HEK293T (cell line): ENCODE measurements at regions not wholly inside any gene's neighbourhood (a gene's known extent, or its start where the extent isn't known, plus 50 kb on each side); places are given as distances from the start of the nearest gene placed in this dataset.
"Not testable (repeated sequence)": the region's sequence is repeated elsewhere in the genome, so short reads cannot be mapped to it uniquely, and the experiment has no call there.

Experiments
- BHLHE40 ChIP-seq: fragments of 450-650 bp; IDR thresholded peaks from 2 replicates; pipeline ENCODE4 v1.6.1; 2016; ENCODE audit warnings: mild to moderate bottlenecking, moderate library complexity, borderline replicate concordance
- FOXA1 ChIP-seq: fragments of 450-650 bp; IDR thresholded peaks from 2 replicates; pipeline ENCODE4 v1.6.1; 2016; ENCODE audit warnings: mild to moderate bottlenecking
- L3MBTL2 ChIP-seq: fragments of 450-650 bp; conservative IDR thresholded peaks from 2 replicates; pipeline ENCODE4 v1.6.1; 2016; ENCODE audit warnings: mild to moderate bottlenecking
- PKNOX1 ChIP-seq: fragments of 450-650 bp; IDR thresholded peaks from 2 replicates; pipeline ENCODE4 v1.6.1; 2016
- SP1 ChIP-seq: fragments of 450-650 bp; IDR thresholded peaks from 2 replicates; pipeline ENCODE4 v1.6.1; 2017
- TARDBP ChIP-seq: fragments of 450-650 bp; IDR thresholded peaks from 2 replicates; pipeline ENCODE4 v1.6.1; 2016

- TF ChIP-seq PKNOX1, BHLHE40, FOXA1, L3MBTL2, SP1, TARDBP: not testable (repeated sequence)
Measured at GRCh38 chr1:149267287-149267686, 163.9 kb upstream of the NBPF9 start.
